ENCODE measurements at regions not wholly inside any gene's neighbourhood (a gene's known extent, or its start where the extent isn't known, plus 50 kb on each side); places are given as distances from the start of the nearest gene placed in this dataset.

- DNase-seq (ENCODE audit: low read depth in 2 of 2) = no peak
Measured at GRCh38 chr4:74613266-74613665, 168.3 kb downstream of the AREG start.

DNA sequence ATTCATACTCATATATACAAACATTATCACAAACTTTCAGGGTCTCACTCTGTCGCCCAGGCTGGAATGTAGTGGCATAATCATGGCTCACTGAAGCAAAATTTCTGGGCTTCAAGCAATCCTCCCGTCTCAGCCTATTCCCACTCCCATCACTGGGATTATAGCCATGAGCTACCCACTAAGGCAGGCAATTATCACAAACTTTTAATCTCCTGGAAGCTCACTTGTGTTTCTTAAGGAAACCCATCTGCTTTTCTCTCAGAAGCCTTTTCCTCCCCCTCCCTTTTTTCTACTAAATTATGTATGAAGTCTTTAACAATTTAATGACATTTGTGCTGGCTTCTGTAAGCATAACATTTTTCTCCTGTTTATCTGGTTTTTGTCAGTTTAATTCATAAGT lies 170.5 kb downstream of the AREG start:
- DNase-seq (ENCODE audit: low read depth in 2 of 2) = no peak

- DNase-seq (ENCODE audit: low read depth in 2 of 2) = no peak
Measured at GRCh38 chr4:74618166-74618565, 173.2 kb downstream of the AREG start.

DNA sequence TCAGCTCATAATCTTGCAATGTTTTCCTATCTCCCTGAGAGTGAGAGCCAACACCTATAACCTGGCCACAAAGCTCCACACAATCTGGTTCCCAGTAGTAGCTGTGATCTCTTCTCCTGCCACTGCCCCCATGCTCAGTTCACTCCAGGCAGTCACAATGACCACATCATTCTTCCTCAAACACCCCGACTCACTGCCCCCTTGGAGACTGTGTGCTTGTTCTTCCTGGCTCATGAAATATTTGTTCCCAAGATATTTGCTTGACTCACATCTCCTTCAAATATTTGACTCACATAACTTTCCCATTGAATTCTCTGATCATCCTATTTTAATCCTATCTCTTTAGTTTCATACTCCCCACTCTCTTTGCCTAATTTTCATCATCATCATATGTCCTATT lies 173.7 kb downstream of the AREG start:
- no peak for DNase-seq (ENCODE audit: low read depth in 2 of 2)

GRCh38 chr4:74619931-74620702 lies 174.2 kb downstream of the BTC start:
- no peak for DNase-seq (ENCODE audit: low read depth in 2 of 2)

DNA sequence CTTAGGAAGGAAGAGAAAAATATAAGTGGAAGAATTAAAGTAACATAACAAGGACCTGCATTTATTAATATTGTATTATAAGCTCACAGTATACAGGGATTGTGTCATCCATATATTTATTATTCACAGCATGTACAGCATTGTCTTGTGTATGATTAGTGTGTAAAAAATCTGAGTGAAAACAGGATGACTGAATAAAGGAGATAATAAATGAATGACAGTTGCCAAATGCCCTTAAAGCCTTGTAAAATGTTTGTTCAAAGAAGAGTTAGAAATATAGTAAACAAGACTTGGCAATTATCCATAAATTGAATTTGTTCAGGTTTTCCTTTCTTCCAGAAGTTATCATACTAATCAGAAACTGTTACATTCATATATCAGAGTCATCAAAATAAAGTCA lies 172.7 kb downstream of the BTC start:
- no peak for DNase-seq (ENCODE audit: low read depth in 2 of 2)

DNA sequence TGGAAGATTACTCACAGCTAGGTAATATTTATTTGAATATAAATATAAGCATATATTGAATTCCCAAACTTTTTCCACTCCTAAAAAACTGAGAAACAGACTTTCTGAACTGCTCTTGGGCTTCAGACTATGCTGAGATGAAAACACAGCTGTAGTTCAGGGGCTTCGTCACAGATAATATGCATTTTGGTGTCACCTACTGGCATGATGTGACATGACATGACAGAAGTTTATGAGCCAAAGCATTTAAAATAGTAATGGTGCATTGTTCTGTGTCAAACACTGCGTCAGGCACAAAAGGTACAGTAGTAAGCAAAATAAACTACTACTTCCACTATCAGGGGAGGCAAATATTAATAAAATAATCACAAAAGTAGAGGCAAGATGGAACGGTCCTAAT lies 171.3 kb downstream of the BTC start:
- DNase-seq (ENCODE audit: low read depth in 2 of 2) = no peak

DNA sequence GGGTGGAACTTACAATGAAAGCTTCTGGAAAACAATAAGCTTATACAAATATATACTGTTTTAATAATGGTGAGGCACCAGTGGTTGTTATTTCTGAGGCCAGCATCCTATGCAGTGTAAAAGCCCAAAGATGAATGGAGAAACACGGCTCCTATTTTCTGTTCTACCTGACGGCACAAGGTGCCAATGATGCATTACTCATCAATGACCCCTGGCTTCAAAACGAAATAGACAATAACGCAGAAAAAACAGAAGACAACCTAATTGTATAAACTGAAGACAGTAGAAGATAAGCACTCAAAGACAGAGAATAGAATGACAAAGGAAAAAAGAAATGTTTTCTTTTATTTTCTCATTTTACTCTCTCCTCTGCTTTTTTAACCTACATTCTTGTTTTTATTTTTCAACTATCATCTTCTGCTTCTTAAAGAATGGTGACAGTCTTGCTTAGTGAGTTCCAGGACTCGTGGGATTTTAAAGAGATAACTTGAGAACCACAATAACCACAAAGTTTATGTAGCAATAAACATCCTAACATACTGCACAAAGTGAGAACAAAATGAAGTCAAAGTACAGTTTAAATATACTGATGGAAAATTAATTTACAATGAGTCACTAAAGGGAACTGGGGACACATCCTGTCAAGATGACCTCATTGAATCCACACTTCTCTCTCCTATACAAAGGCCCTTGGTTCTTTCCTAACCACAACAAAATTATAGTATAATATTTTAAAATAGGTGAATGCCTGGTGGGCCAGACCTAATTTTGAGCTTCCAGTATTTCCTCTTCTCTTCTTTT lies 169.8 kb downstream of the BTC start:
- no peak for DNase-seq (ENCODE audit: low read depth in 2 of 2)

- no peak for DNase-seq (ENCODE audit: low read depth in 2 of 2)
Measured at GRCh38 chr4:74625981-74626380, 168.3 kb downstream of the BTC start.

DNA sequence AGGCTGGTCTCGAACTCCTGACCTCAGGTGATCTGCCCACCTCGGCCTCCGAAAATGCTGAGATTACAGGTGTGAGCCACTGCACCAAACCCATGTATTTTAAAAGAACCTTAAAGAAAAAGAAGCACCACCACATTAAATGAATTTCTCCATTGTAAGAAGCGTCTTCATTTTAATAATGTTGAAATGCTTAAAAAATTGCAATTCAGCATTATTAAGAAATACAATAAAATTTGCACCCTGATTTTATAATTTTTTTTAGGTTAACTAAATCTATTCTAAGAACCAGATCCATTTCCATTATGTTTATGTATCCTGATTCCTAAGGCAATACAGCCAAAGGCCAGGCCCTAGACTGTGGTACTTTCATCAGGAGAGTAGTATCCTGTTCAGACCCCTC lies 167.2 kb downstream of the BTC start:
- DNase-seq (ENCODE audit: low read depth in 2 of 2) = no peak

DNA sequence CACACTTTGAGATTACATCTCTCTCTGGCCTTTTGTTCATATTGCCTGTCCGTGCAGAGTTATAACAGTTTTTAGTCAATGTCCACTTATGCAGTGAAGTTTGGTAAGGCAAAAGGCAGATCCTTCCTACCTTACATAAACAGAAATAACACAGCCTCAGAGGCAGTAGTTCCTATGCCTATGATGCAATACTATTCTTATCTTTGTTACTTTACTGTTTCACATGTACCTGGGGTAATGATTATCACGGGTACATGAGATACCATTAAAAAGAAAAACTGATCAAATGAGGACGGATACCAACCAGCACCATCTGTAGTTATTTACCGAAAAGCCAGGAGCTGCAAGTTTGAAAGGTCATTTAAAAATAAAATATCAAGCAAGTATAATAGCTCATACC lies 166.8 kb downstream of the BTC start:
- no peak for DNase-seq (ENCODE audit: low read depth in 2 of 2)

DNA sequence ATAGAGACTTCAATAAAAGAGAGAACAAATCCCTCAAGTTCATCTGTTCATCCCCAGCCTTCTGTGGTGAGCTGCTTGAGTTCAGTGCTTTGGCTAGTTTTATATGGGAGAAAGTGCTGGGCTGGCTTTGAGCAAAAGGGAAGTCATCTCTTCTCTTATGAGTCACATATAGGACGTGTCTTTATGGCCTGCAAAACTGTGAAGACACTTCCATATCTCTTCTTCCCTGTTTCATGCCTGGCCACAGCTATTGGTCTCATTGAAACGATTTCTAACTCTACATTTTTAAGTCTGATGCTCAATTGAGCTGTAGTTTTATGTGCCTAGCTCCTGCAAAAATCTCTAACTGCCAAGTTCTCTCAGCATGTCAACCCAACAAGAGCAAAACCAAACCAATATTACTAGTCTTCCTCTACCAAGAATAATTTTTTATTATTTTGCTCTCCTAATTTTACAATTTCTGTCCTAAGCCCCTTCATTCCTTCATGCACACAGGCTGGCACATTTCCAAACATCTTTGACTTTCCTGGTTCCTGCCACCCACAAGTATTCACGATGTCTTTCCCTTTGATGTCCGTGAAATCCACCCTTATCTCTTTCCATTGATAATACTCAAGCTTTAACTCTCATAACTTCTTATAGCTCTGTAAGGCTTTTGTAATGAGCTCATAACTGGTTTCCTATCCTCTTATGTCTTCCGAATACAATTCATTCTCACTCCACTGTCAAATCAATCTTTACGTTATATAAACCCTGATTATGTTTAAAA lies 165.3 kb downstream of the BTC start:
- DNase-seq (ENCODE audit: low read depth in 2 of 2) = no peak

DNA sequence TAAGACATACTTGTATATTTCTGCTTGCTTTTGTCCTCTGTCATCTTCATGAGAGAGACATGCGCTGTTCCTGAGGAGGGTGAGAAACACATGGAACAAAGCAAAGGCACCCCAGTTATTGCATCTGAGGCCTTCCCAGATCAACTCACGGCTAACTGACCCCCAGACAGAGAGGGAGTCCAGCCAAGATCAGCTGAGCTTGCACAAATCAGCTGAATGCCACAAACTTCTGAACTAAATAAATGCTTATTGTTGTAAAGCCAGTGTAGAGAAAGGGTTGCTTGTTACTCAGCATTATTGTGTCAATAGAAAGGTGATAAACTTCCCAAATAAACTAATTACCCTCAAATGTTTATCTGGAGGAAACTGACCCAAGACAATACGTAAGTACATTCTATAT lies 163.8 kb downstream of the BTC start:
- DNase-seq (ENCODE audit: low read depth in 2 of 2) = no peak

DNA sequence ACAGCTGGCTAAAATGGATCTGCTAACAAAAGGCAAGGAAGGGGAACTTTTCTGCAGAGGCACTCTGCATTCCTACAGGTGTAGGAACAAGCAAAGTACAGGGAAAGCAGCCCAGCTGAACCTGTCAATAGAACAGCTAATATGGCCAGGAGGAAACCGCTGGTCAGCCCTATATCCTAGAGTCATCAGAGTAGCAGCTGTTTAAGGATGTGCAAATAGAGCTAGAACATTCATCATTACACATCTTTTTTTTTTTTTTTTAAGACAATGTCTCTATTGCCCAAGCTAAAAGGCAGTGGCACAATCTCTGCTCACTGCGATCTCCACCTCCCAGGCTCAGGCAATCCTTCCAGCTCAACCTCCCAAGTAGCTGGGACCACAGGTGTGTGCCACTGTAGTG lies 163.0 kb downstream of the BTC start:
- no peak for DNase-seq (ENCODE audit: low read depth in 2 of 2)

DNA sequence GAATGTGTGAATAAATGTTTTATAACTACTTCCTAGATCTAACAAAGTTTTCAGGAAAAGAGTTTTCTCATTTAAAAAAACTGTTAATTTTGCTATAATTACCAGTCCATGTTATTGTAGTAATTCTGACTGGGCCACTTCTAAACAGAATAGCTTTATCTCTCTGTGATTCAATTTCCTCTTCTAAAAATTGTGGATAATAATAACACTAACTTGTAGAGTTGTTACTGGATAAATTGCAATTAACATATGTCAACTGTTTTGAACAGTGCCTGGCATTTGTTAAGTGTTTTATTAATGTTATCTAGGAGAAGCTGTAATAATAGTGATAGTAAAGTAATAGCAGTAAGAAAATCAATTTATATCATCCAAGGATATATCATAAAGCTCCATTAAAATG lies 162.3 kb downstream of the BTC start:
- no peak for DNase-seq (ENCODE audit: low read depth in 2 of 2)

- DNase-seq (ENCODE audit: low read depth in 2 of 2) = no peak
Measured at GRCh38 chr4:74632634-74633033, 161.7 kb downstream of the BTC start.

DNA sequence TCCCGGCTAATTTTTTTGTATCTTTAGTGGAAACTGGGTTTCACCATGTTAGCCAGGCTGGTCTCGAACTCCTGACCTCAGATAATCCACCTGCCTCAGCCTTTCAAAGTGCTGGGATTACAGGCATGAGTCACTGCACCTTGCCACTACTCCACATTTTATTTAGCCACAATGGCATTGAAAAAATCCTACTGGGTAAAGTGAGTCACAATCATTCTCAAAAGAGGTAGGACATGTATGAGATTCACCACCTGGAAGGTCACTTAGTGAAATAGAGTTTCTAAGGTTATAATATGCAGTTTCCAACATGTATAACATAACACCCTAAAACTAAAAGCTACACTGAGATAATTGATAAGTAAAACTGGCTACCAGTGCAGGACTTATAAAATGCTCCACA lies 159.2 kb downstream of the BTC start:
- no peak for DNase-seq (ENCODE audit: low read depth in 2 of 2)

GRCh38 chr4:74635490-74636123 lies 158.7 kb downstream of the BTC start:
- DNase-seq (ENCODE audit: low read depth in 2 of 2) = no peak

- DNase-seq (ENCODE audit: low read depth in 2 of 2) = no peak
Measured at GRCh38 chr4:74638001-74638400, 156.3 kb downstream of the BTC start.

DNA sequence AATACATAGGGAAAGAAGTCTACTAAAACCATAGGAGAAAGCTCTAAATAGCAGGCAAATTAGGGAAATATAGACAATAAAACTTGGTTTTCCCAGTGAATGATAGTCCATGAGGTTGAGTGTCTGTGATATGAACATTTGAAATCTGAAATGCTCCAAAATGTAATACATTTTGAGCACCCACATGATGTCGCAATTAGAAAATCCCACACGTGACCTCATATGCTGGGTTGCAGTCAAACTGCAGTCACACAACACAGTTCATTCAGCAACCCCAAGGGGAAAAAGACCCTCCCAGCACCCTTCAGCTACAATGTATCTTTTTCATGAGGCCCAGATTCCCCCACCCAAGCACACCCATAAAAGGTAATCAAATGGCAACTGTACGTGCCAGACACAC lies 155.6 kb downstream of the BTC start:
- DNase-seq (ENCODE audit: low read depth in 2 of 2) = no peak

DNA sequence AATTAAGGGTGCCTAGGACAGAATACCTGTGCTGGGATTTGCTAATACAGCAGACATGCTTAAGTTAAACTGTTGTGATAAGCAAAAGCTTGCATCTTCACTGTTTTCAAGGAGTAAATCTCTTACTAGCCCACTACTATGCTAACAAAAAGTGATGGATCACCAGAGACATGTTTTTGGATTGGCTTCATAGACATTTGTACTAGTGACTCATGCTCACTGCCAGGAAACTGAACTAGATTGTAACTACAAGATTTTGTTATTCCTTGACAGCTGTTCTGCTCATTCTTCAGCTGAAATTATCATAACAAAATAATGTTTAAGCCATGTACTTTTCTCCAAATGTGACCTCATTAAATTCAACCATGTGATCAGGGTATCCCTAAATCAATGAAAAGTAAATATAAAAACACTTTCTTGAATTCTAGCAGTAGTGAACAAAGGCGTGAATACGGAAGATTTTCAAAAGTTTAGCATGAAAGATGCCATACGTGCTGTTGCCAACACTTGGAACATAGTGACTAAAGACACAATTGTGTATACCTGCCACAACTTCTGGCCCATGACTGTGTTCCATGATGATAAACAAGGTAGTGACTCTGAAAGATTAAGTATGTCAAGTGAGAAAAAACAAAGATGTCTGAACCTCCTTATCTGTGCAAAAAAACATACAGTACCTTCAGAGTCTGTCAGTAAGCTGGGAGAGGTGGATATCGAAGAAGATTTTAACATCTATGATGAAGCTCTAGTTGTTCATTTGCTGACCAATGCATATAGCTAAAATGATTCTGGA lies 154.0 kb downstream of the BTC start:
- no peak for DNase-seq (ENCODE audit: low read depth in 2 of 2)

Data from activated CD8-positive, alpha-beta memory T cell treated with anti-CD3 and anti-CD28 coated beads for 4 hours (primary cell).